Kidney (tissue), 13 donors: ENCODE measurements at regions not wholly inside any gene's neighbourhood (a gene's known extent, or its start where the extent isn't known, plus 50 kb on each side); places are given as distances from the start of the nearest gene placed in this dataset.

Experiments used
- DNase-seq, 5 donors: peaks; one replicate each; pipeline ENCODE4 v3.0.0-alpha.2; 2013 to 2020
- FAIRE-seq: peaks from 2 replicates; lab custom pipeline; 2012; peaks lifted over from hg19 to GRCh38; lab: Jason Lieb, UNC
- H3K27ac ChIP-seq, 2 donors: one replicate each; pipeline ENCODE4 v1.7.0; 2013; ENCODE audit warnings: low read depth in 2 of 2, low read length in 2 of 2, inconsistent platforms in 1 of 2
- H3K27me3 ChIP-seq: one replicate; pipeline ENCODE4 v1.7.1; 2013; ENCODE audit warnings: low read length, inconsistent platforms; ENCODE audit not compliant: control insufficient read depth, insufficient read depth
- H3K36me3 ChIP-seq, 3 donors: one replicate each; pipeline versions ENCODE4 v1.7.0 to v1.7.1; 2013; ENCODE audit warnings: low read length in 3 of 3, control low read depth in 1 of 3, inconsistent platforms in 1 of 3; ENCODE audit not compliant: insufficient read depth in 3 of 3, control insufficient read depth in 2 of 3
- H3K4me1 ChIP-seq, 3 donors: one replicate each; pipeline versions ENCODE4 v1.7.0 to v1.7.1; 2013; ENCODE audit warnings: low read length in 3 of 3, inconsistent platforms in 1 of 3, low read depth in 1 of 3; ENCODE audit not compliant: control insufficient read depth in 2 of 3, insufficient read depth in 2 of 3
- H3K4me3 ChIP-seq, 3 donors: one replicate each; pipeline versions ENCODE4 v1.7.0 to v1.8.1; 2013; ENCODE audit warnings: low read length in 3 of 3, control low read depth in 1 of 3, inconsistent platforms in 1 of 3
- H3K9ac ChIP-seq, 3 donors: one replicate each; pipeline versions ENCODE4 v1.7.0 to v1.7.1; 2013; ENCODE audit warnings: low read length in 3 of 3, control low read depth in 1 of 3, inconsistent platforms in 1 of 3
- H3K9me3 ChIP-seq, 3 donors: one replicate each; pipeline versions ENCODE4 v1.7.0 to v1.7.1; 2013; ENCODE audit warnings: low read length in 3 of 3, control low read depth in 1 of 3, inconsistent platforms in 1 of 3; ENCODE audit not compliant: control insufficient read depth in 2 of 3, insufficient read depth in 1 of 3
- intact Hi-C: fragments of 100-400 bp; cut with DNase I; formaldehyde crosslinking; loops from one replicate; pipeline ENCODE4 v1.11.1; 2022
- TF ChIP-seq, protein P1 (sequence below): IDR thresholded peaks from 3 replicates; pipeline ENCODE4 v1.5.1; 2012; ENCODE audit warnings: mild to moderate bottlenecking, moderate library complexity, borderline replicate concordance; ENCODE audit not compliant: insufficient read depth; ENCODE audit errors: extremely low read depth
- donor health status: control.
- donor health status: control.
- donor health status: control.
- donor health status: control.
- donor health status: control.
- donor health status: DM: yes; HTN: yes; CAD: no.
- donor health status: Normal renal cell carcinoma (clear cell type).

DNA sequence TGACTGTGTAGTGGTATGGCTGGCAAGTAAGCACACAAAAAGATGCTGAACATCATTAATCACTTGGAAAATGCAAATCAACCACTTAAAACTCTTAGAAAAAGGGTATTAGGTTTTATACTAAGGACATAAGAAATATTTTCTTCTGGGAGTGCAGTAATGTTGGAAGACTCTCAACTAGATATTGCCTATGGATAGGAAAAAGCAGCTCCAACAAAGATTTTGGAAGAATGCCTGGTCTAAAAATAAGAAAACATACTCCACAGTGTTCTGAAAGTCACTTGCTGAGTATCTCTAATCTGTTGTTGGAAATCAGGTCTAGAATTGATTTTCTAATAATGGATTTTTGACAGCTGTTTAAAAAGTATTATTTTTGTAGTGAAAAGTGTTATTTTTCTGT, 50.8 kb upstream of the PHYHIPL start:
- DNase-seq (no peak), FAIRE-seq (no peak)
- Histone ChIP-seq H3K9ac (no peak overlapping the region), H3K9me3 (no peaks in the 10 kb centered on the region), H3K27ac (no peak overlapping the region), H3K36me3 (no peaks in the 10 kb centered on the region), H3K4me1 (no peaks in the 10 kb centered on the region), H3K4me3 (no peak overlapping the region), H3K27me3 (no peaks in the 10 kb centered on the region)
- intact Hi-C loops: no loop called here
- TF ChIP-seq, protein P1, sequence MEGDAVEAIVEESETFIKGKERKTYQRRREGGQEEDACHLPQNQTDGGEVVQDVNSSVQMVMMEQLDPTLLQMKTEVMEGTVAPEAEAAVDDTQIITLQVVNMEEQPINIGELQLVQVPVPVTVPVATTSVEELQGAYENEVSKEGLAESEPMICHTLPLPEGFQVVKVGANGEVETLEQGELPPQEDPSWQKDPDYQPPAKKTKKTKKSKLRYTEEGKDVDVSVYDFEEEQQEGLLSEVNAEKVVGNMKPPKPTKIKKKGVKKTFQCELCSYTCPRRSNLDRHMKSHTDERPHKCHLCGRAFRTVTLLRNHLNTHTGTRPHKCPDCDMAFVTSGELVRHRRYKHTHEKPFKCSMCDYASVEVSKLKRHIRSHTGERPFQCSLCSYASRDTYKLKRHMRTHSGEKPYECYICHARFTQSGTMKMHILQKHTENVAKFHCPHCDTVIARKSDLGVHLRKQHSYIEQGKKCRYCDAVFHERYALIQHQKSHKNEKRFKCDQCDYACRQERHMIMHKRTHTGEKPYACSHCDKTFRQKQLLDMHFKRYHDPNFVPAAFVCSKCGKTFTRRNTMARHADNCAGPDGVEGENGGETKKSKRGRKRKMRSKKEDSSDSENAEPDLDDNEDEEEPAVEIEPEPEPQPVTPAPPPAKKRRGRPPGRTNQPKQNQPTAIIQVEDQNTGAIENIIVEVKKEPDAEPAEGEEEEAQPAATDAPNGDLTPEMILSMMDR: no peak

DNA sequence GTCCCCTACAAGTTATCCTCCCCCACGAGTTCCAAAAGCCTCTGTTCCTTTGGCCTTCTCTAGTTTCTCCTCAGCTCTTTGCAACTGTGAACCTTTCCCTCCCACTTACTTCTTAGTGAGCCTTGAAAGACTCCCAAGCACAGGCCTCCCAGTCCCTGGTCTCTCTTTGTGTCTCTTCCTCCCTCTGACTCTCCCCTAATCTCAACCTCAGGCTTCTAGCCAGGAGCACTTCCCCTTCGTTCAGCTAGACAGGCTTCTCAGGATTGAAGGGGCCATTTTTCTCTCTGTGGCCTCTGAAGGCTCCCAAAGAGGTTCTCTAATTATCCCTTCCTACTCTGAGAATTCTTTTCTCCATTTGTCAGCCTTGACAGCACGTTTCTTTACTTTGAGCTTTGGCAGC, 50.2 kb upstream of the PHYHIPL start:
- TF ChIP-seq, protein P1: no peak
- no peak overlapping the region for H3K4me3 ChIP-seq
- no peaks in the 10 kb centered on the region for H3K27me3 ChIP-seq
- H3K36me3 ChIP-seq: no peaks in the 10 kb centered on the region
- no peaks in the 10 kb centered on the region for H3K4me1 ChIP-seq
- intact Hi-C loops: no loop called here
- DNase-seq (peak in 2 of 5 donors; percentile 20 to 30), FAIRE-seq (no peak)
- no peaks in the 10 kb centered on the region for H3K9me3 ChIP-seq
- no peak overlapping the region for H3K27ac ChIP-seq
- no peak overlapping the region for H3K9ac ChIP-seq
